GM18520 (cell line): ENCODE measurements at regions not wholly inside any gene's neighbourhood (a gene's known extent, or its start where the extent isn't known, plus 50 kb on each side); places are given as distances from the start of the nearest gene placed in this dataset.

Experiments
- ATAC-seq: cut with Tn5 transposase; IDR thresholded peaks from one replicate; pipeline ENCODE4 v1.9.1; 2021; ENCODE audit not compliant: unreplicated experiment

DNA sequence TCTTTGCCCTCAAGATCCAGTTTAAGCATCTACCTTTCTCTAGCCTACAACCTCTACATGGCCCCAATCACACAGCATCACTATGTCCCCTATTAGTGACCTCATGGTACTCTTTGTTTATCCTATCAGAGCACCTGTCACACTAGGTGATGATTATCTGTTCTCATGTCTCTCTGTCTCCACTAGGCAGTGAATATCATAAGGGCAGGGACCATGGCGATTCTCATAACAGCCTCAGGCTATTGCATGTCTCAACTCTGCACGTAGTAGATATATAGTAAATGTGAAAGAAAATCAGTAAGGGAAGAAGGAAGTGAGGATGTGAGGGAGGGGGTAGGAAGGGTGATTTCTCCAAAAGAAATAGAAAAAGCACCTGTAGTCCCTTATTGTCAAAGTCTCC is 311.0 kb downstream of the NSG2 start:
- no peak for ATAC-seq

DNA sequence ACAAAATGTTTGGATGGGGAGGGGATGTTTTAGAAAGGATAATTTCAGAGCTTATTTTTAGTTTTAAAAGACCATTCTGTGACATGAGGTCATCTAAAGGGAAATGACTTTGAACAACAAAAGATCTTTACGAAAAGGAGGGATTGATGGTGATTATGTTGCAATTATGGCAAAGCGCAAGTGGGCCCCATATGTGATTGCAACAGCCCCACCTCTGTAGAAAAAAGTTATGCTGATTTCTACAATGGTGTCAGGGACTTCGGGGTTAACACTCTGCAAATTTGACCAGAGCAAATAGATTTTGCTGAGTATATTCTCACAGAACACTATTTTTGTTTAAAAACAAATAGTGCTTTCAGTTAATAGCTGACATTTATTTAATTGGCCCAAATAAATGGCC is 312.8 kb downstream of the NSG2 start:
- ATAC-seq = no peak

DNA sequence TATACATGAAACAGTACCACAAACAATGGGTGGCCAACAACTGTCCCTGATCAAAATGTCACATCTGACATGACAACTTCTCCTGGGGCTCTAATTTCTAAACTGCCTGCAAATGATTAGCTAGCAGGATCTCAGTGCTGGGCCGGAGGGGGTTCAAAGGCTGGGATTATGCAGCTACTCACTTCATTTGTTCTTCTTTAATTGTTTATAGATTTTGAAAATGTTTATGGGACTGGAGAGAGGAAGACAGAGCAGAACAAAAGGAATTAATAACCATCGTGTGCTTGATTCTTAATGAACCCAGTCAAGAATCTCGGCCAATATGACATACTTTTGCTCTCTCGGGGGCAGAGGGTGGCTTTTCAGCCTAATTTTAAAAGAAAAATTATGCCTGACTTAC is 313.6 kb downstream of the NSG2 start:
- no peak for ATAC-seq

DNA sequence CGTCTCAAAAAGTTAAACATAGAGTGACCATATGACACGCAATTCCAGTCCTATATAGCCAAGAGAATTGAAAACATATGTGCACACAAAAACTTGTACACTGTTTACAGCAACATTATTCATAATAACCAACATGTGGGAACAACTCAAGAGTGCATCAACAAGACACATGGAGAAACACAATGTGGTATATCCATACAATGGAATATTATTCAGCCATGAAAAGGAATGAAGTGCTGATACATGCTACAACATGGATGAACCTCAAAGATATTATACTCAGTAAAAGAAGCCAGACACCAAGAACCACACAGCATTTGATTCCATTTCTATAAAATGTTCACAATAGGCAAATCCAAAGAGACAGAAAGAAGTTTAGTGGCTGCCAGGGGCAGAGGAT is 317.0 kb downstream of the NSG2 start:
- no peak for ATAC-seq

DNA sequence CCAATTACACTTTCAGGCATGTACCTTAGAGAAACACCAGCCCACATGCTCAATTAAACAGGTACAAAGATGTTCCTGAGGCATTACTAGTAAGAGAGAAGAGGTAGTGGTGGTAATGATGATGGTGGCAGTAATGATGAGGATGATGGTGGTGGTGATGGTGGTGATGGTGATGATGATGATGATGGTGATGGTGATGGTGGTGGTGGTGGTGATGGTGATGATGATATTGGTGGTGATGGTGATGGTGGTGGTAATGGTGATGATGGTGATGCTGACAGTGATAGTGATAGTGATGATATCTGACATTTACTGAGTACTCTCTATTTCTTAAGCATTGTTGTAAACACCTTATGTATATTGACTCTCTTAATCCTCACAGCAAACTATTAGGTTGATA is 318.4 kb downstream of the NSG2 start:
- no peak for ATAC-seq

DNA sequence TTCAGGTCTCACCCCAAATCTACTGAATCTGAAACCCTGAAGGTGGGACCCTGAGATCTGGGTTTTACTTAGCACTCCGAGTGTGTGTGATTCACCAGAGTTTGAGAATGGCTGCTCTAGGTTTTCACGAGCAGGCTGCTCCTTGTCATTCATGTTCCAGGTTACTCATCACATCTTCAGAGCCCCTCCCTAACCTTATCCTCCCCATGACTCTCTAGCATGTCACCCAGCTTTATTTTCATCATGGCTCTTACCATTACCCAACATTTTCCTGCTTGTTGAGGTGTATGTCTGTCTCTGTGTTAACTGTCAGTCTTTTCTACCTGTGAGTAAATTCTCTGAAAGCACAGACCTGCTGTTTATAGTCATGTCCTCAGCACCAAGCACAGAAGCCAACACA is 319.2 kb downstream of the NSG2 start:
- no peak for ATAC-seq

DNA sequence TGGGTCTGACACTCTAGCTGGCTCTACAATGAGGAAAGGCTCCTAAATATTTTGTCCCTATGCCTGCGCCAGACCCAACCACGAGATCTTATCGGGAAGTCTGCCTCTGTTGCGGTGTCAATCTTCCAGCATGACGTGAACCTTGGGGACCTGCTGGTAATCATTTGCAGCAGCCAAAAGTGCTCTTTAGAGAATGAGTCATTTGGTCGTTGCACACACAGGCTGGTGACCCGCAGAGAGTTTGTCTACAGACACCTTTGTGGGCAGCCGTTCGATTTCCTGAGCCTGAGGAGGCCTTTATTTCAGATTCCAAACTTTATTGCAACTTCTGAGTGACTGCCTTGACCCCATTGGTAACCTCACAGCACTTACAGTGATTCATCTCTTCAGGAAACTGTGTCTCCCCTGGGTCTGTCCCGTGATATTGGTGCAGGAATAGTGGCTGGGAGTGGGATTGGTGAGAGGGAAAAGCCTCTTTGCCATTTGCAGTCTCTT is 326.1 kb downstream of the NSG2 start:
- no peak for ATAC-seq

DNA sequence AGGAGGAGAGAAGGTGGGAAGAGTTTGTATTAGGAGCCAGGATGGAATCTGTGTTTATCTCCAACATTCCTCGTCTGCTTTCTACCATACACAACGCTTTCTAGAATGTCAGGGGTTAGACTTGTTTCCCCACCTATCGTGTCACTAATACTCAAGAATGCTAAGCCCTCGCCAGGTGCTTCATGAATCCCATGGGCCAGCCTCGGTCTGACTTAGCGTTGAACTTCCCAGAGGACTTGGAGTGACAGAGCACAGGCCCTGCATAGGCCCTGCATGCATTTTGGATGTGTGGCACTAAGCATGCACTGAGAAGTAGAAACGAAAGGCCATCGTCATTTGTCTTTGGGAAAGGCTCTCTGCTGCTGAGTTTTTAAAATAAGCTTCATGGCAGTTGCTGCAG is 328.7 kb downstream of the NSG2 start:
- no peak for ATAC-seq

DNA sequence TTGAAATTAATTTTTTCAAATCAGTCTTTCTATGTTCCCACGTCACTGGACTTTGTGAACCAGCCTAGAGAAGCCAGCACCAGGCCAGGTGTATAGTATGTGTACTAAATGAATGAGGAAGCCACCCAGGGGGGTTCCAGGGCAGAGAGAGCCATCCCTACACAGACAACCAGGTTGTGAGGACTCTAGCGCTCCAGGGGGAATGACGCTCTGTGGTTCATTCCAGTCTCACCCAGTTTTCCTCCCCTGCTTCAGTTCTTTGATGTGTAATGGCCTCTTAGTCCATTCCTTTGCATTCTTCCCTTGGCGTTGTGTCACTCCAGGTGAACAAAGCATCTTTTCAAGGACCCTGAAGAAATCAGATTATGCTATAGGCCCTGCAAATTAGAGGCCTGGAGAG is 330.6 kb downstream of the NSG2 start:
- no peak for ATAC-seq

DNA sequence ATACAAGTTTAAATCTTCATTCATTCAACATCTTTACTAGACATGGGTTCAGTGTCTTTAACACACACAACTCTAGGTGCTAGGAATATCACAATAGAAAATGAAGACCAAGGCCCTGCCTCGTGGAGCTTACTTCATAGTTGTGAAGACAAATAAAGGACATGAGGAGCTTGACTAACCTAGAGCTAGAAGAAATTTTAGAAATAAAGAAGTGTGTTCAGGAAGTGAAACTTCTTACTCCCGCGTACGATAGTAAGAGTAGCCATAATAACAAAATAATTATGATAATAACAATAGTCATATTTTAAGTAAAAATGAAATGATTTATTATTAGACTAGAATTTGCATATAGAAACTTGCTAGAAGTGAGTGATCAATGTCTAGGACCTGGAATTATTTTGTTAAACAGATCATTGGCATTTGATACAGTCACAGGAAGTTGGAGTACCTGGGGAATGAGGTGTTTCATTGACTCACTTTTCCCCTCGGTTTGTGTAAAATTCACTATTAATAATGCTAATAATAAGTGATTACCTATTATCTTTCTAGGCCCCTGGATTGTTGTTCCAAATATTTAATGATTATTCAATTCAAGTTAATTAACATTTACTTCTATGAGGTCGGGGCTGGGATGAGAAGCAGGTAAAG is 331.3 kb downstream of the NSG2 start:
- no peak for ATAC-seq

DNA sequence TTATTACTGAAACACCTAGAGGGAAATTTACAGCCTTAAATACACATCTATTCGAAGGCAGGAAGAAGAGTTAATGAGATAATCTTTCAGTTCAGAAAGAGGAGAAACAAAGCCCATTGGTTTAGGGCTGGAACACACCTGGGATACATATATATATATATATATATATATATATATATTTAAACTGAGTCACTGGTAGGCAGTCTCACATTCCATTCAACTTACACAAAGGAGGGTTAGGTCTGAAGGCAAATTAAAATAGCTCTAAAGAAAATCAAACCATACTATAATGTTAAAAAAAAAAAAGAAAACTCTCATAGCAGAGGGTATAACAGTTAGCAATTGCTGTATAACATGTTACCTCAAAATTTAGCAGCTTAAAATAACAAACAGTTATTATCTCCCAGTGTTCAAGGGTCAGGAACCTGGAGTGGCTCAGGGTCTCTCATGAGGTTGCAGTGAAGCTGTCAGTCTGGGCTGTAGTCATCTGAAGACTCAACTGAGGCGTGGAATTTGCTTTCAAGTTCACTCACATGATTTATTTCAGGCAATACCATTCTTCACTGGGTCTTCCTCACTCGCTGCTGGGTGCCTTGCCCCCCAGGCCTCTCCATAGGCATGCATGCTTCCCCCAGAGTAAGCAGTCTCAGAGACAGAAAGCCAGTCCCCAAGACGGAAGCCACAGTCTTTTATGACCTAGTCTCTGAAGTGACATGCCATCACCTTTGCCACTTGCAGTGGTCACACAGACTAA is 332.8 kb downstream of the NSG2 start:
- ATAC-seq = no peak

DNA sequence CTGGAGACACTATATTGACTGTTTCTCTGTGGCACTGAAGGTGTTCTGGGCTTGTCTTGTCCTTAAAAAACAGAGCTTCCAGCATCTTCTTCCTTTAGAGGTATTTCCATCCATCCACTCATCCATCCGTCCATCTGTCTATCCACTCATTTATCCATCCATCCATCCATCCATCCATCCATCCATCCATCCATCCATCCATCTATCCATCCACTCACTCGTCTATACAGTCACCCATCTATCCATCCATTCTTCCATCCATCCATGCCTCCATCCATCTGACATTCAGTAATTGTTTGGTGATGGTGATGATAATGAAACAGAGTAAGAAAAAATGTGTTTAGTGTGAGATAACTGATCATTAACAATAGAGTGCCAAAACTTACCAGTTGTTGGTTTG is 334.8 kb downstream of the NSG2 start:
- ATAC-seq = no peak

DNA sequence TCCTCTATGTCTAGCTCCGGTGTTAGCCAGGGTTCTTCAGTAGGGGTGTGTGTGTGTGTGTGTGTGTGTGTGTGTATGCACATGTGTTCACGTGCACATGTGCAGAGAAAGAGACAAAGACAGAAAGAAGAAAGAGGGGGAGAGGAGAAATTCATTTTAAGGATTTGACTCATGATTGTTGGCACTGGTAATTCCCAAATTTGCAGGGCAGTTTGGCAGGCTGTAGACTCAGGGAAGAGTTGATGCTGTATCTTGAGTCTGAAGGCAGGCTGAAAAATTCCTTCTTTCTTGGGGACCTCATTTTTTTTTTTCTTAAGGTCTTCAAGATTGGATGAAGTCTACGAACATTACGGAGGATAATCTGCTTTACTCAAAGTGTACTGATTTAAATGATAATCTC is 335.7 kb downstream of the NSG2 start:
- no peak for ATAC-seq

DNA sequence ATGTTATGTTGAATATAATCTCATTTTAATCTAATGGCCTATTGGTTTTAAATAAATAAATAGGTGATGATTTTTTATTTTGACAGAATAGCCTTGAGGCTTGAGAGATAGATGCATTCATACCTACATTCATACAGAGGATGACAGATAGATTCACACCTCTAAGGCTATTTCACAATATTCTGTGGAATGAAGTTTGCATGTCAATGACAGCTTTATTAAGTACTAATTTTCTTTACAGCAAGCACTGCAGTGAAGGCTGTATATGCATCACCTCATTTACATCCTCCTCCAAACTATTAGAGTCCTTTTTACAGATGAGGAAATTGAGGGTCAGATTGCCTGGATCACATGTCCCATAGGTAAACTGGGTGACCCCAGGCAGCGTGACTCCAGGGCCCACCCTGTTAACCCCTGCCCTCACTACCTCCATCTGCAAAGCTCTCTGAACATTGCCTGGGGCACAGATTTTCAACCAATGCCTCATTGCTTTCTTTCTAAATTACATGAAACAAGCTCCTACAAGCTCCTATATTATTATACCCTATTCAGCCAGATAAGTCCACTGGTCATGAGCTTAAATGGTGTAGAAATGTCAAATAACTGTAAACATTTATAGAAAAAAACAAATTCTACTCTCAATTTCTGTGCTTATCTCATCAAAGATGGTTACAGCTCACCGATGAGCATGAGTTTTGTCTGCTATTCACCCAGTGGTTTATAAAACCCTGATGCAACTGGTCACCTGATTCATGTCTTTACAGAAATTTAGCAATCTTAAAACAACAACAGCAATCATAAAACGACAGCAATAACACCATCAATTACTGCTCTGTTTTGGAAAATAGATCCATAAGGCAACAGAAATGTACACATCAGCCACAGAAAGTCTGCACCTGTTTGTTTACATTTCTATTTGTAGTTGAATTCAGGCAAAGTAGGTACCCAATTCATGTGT is 338.0 kb downstream of the NSG2 start:
- ATAC-seq = no peak

DNA sequence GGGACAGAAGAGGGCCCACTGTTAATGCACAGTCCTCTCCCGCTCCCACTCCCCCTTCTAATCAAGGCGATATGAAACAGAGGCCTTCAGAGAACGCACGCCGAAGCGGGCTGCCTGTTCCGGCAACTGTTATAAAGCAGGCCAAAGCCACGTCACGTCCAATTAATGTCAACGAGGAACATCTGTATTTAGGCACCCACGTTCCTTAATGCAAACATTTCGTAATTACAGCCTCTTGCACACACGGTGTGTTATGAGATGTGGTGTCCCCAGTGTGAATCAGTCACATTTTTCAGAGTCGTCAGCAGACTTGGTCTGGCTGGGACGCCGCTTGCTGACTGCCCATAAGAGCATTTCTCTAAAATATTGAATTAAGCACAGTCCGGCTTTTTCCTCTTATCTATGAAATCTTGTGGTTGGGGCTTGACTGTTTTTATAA is 339.0 kb downstream of the NSG2 start:
- ATAC-seq = no peak

DNA sequence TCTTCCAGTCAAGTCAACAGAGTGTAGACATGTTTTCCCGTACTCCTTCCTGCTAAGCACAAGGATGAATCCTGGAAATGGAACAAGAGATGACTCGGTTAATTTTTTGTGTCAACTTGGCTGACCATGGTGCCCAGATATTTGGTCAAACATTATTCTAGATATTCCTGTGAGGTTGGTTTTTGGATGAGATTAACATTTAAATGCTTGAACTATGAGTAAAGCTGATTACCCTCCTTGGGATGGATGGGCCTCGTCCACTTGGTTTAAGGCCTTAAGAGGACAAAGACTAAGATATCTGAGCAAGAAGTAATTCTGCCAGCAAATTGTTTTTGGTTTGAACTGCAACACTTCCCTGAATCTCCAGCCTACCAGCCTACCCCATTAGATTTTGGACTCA is 338.1 kb upstream of the MSX2 start:
- ATAC-seq = no peak

DNA sequence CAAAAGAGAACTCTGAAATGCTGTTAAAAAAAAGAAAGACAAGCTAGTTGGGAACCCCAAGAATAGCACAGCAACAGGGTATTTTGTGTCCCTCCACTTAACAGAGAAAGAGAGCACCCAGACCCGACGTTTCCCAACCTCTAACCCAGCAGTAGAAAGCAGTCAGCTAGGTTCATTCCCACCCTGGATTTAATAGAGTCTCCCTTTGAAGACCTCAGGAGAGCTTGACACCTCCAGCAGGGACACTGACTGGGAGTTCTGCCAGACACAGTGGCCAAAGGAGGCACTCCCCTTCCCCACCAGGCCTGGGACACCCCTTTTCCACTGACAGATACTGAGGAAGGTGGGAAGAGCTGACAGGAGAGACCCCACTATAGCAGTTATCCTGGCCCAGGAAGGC is 337.5 kb upstream of the MSX2 start:
- ATAC-seq = no peak

DNA sequence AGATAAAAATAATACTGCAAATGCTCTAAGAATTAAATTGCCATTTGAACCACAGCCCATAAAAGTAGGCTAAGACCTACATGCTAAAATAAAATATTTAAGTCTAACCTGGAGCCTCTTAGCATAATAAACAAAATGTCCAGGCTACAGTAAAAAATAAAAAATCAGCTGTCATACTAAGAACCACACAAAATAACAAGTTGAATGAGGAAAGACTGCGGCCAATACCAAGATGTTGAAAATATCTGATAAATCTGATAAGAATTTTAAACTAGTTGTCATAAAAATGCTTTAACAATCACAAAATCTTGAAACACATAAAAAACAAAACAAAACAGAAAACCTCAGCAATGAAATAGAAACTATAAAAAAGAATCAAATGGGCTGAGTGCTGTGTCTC is 336.9 kb upstream of the MSX2 start:
- ATAC-seq = no peak

DNA sequence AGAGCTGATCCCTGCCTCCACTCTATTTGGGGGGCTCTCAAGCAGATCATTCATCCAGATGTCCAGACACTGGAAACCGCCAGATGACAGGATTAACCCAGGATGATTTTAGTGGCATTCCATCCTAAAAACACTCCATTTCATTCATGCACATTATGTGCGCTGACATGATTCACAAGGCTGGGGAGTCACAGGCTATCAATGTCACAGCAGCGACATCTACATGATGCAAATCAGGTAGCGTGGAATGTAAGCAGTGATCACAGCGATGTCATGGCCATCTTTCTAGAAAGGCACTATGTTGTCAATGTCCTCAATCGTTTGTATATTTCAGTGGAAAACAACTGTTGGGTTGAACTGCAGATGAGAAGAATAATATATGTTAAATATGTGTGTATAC is 331.5 kb upstream of the MSX2 start:
- no peak for ATAC-seq

DNA sequence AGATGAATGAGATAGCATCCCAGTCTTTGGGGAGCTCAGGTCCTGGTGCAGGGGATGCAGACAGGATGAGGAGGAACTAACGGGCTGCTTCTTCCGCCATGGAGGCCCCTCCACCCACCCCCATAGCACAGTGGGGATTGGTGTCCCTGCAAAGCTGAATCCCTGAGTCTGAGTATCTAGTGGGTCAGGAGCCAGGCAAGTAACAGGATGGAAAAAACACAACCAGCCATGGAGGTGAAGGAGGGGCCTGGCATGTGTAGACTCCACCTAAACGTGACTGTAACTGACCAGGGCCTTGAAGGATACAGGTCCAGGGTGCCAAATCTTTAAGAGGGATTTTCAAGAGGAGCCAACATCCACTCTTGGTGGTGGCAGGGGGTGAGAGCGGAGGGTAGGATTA is 327.8 kb upstream of the MSX2 start:
- ATAC-seq = no peak

DNA sequence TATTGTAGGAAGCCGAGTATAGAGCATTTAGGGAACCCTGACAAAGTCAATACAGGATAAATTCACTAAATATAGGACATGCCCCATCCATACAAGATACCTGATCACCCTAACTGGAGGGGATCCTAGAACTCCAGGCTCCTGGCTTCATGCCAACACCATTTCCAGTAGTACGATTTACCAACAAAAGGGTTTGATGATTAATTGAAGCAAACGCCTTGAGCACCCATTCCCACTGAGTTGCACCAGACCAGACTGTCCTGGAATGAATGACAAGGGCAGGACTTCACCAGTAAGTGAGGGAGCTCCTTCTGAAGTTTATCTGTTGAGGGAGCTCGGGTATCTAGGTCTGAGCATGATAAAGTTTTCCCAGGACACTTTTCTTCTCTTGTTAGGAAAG is 327.2 kb upstream of the MSX2 start:
- ATAC-seq = no peak

DNA sequence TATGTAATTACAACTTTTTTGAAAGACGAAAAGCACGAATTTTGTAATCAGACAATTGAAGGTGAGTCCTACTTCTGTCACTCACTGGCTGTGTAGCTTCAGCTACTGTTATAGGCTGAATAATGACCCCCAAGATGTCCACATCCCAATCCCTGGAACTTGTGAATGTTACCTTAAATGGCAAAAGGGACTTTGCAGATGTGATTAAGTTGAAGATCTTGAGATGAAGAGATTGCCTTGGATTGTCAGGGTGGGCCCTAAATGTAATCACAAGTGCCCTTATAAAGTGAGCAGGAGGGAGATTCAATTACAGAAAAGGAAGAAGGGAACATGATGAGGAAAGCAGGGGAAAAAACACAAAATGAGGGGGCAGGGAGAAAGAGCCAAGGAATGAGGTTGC is 326.2 kb upstream of the MSX2 start:
- no peak for ATAC-seq
